GM23338 (cell line): ENCODE measurements at regions not wholly inside any gene's neighbourhood (a gene's known extent, or its start where the extent isn't known, plus 50 kb on each side); places are given as distances from the start of the nearest gene placed in this dataset.

Experiments used
- ATAC-seq: fragments of 200-7000 bp; cut with Tn5 transposase; 3 replicates; pipeline ENCODE4 v1.9.1; 2020
- DNase-seq: peaks from one replicate; pipeline ENCODE4 v3.0.0-alpha.2; 2015; ENCODE audit warnings: low spot score
- H2AFZ ChIP-seq: fragments of 200-600 bp; sonication (generic); 2 replicates; pipeline ENCODE4 v1.8.0; 2016; ENCODE audit warnings: antibody characterized with exemption, mild to moderate bottlenecking, moderate library complexity
- H3F3A ChIP-seq: fragments of 200-600 bp; sonication (generic); replicated peaks from 2 replicates; pipeline ENCODE4 v1.8.0; 2017; ENCODE audit warnings: antibody characterized with exemption, mixed run types, low read depth
- H3K27ac ChIP-seq: fragments of 200-600 bp; sonication (generic); 2 replicates; pipeline ENCODE4 v1.6.1; 2016; ENCODE audit warnings: low read depth
- H3K27me3 ChIP-seq: fragments of 200-600 bp; sonication (generic); 2 replicates; pipeline ENCODE4 v1.8.0; 2016; ENCODE audit warnings: mild to moderate bottlenecking, mixed run types, moderate library complexity; ENCODE audit not compliant: insufficient read depth
- H3K36me3 ChIP-seq: fragments of 200-600 bp; sonication (generic); 2 replicates; pipeline ENCODE4 v1.8.0; 2016; ENCODE audit warnings: mild to moderate bottlenecking; ENCODE audit not compliant: insufficient read depth
- H3K4me1 ChIP-seq: fragments of 200-600 bp; sonication (generic); 2 replicates; pipeline ENCODE4 v1.8.0; 2016; ENCODE audit warnings: mild to moderate bottlenecking, moderate library complexity; ENCODE audit not compliant: insufficient read depth
- H3K4me2 ChIP-seq: fragments of 200-600 bp; sonication (generic); 2 replicates; pipeline ENCODE4 v1.7.1; 2017; ENCODE audit warnings: mixed run types
- H3K4me3 ChIP-seq: fragments of 200-600 bp; sonication (generic); 2 replicates; pipeline ENCODE4 v1.6.1; 2016; ENCODE audit warnings: mixed run types
- H3K79me2 ChIP-seq: fragments of 200-600 bp; sonication (generic); replicated peaks from 2 replicates; pipeline ENCODE4 v1.8.0; 2017; ENCODE audit warnings: mild to moderate bottlenecking; ENCODE audit not compliant: insufficient read depth
- H3K9me2 ChIP-seq: fragments of 200-600 bp; sonication (generic); 2 replicates; pipeline ENCODE4 v1.8.0; 2017; ENCODE audit not compliant: insufficient read depth
- H4K20me1 ChIP-seq: fragments of 200-600 bp; sonication (generic); replicated peaks from 2 replicates; pipeline ENCODE4 v1.8.0; 2017; ENCODE audit warnings: mild to moderate bottlenecking; ENCODE audit not compliant: insufficient read depth
- H3K27ac Mint-ChIP-seq: 2 replicates; pipeline ENCODE4 v1.8.0; 2020; ENCODE audit warnings: inconsistent platforms, mild to moderate bottlenecking, moderate library complexity, mixed read lengths
- H3K27me3 Mint-ChIP-seq: 3 replicates; pipeline ENCODE4 v1.8.0; 2022; ENCODE audit warnings: low read depth, mild to moderate bottlenecking, moderate library complexity, mixed read lengths, inconsistent platforms; ENCODE audit not compliant: insufficient read depth, poor library complexity
- H3K36me3 Mint-ChIP-seq: 3 replicates; pipeline ENCODE4 v1.8.0; 2021; ENCODE audit warnings: low read depth, mild to moderate bottlenecking, inconsistent platforms, moderate library complexity, mixed read lengths
- H3K4me1 Mint-ChIP-seq: 3 replicates; pipeline ENCODE4 v1.8.0; 2020; ENCODE audit warnings: mild to moderate bottlenecking, inconsistent platforms, mixed read lengths
- H3K4me3 Mint-ChIP-seq: 3 replicates; pipeline ENCODE4 v1.8.0; 2021; ENCODE audit warnings: moderate library complexity, mild to moderate bottlenecking, inconsistent platforms, mixed read lengths
- H3K9me3 Mint-ChIP-seq: 3 replicates; pipeline ENCODE4 v1.8.0; 2020; ENCODE audit warnings: moderate library complexity, mild to moderate bottlenecking, inconsistent platforms, mixed read lengths
- CREB1 ChIP-seq: fragments of 250-450 bp; sonication (Bioruptor Pico); IDR thresholded peaks from 2 replicates; pipeline ENCODE4 v1.5.0; 2020; ENCODE audit warnings: low read depth, mild to moderate bottlenecking, moderate library complexity
- CTCF ChIP-seq, 2 experiments: fragments of 200-600 bp in 1 of 2; sonication (generic) in 1 of 2; conservative IDR thresholded peaks; 2 replicates each; pipeline versions ENCODE4 v1.5.1 to v1.6.1; 2016 to 2017; ENCODE audit warnings: antibody characterized with exemption in 2 of 2, low read depth in 2 of 2, mild to moderate bottlenecking in 2 of 2, moderate library complexity in 1 of 2
- ETS1 ChIP-seq: IDR thresholded peaks from 2 replicates; pipeline ENCODE4 v1.6.1; 2016; ENCODE audit warnings: antibody characterized with exemption
- EZH2 ChIP-seq: fragments of 200-600 bp; sonication (generic); IDR thresholded peaks from one replicate; pipeline ENCODE4 v1.8.0; 2017; ENCODE audit warnings: antibody characterized with exemption, mild to moderate bottlenecking, low read depth; ENCODE audit not compliant: unreplicated experiment
- JUNB ChIP-seq: IDR thresholded peaks from one replicate; pipeline ENCODE4 v1.6.1; 2016; ENCODE audit warnings: antibody characterized with exemption; ENCODE audit not compliant: unreplicated experiment
- NANOG ChIP-seq: IDR thresholded peaks from 2 replicates; pipeline ENCODE4 v1.6.1; 2016; ENCODE audit warnings: antibody characterized with exemption, borderline replicate concordance
- POLR2AphosphoS5 ChIP-seq: IDR thresholded peaks from 2 replicates; pipeline ENCODE4 v1.6.1; 2016; ENCODE audit warnings: antibody characterized with exemption, low read depth
- REST ChIP-seq: IDR thresholded peaks from one replicate; pipeline ENCODE4 v1.6.1; 2018; ENCODE audit warnings: antibody characterized with exemption; ENCODE audit not compliant: unreplicated experiment
- STAT1 ChIP-seq: IDR thresholded peaks from one replicate; pipeline ENCODE4 v1.6.1; 2016; ENCODE audit warnings: antibody characterized with exemption; ENCODE audit not compliant: unreplicated experiment
- ZNF331 ChIP-seq: fragments of 250-450 bp; sonication (Bioruptor Pico); IDR thresholded peaks from 2 replicates; pipeline ENCODE4 v1.5.0; 2020; ENCODE audit warnings: low read depth, mild to moderate bottlenecking, moderate library complexity
- ZNF462 ChIP-seq: fragments of 250-450 bp; sonication (Bioruptor Pico); IDR thresholded peaks from 2 replicates; pipeline ENCODE4 v1.5.0; 2020; ENCODE audit warnings: mild to moderate bottlenecking, moderate library complexity

GRCh38 chr2:6325616-6326015 lies 540.1 kb downstream of the CMPK2 start (continued):
- TF ChIP-seq ZNF462 (no peak), STAT1 (no peak), ZNF331 (CRISPR knock-in tag) (no peak), CREB1 (CRISPR knock-in tag) (no peak), REST (no peak), JUNB (no peak)

GRCh38 chr2:6326958-6327357 lies 538.7 kb downstream of the CMPK2 start:
- Histone ChIP-seq H3F3A (no peaks in the 10 kb centered on the region), H3K27ac (no peak overlapping the region), H3K9me2 (no peaks in the 10 kb centered on the region), H2AFZ (no peak overlapping the region), H3K4me2 (no peak overlapping the region), H3K4me3 (no peak overlapping the region), H3K36me3 (no peaks in the 10 kb centered on the region), H3K79me2 (no peaks in the 10 kb centered on the region), H4K20me1 (no peaks in the 10 kb centered on the region), H3K27me3 (no peaks in the 10 kb centered on the region), H3K4me1 (no peaks in the 10 kb centered on the region)
- DNase-seq, result no peak
- H3K4me3 Mint-ChIP-seq, result no peak overlapping the region
- no peak overlapping the region for H3K27ac Mint-ChIP-seq
- H3K36me3 Mint-ChIP-seq, result peaks cover 7% of the 10 kb centered on the region; the same call in 2 of the 3 replicates
- peaks cover 85% of the 10 kb centered on the region for H3K9me3 Mint-ChIP-seq
- ATAC-seq, result no peak
- TF ChIP-seq ETS1 (no peak), EZH2 (no peak), NANOG (no peak), POLR2AphosphoS5 (no peak), CTCF (conservative IDR thresholded peaks at IDR 0.05; ENCODE audit: low read depth in 2 of 2) (no peak), ZNF331 (CRISPR knock-in tag) (no peak), STAT1 (no peak)
- peaks cover 4% of the 10 kb centered on the region for H3K27me3 Mint-ChIP-seq
- H3K4me1 Mint-ChIP-seq, result no peaks in the 10 kb centered on the region
